ENCODE measurements at regions not wholly inside any gene's neighbourhood (a gene's known extent, or its start where the extent isn't known, plus 50 kb on each side); places are given as distances from the start of the nearest gene placed in this dataset.

DNA sequence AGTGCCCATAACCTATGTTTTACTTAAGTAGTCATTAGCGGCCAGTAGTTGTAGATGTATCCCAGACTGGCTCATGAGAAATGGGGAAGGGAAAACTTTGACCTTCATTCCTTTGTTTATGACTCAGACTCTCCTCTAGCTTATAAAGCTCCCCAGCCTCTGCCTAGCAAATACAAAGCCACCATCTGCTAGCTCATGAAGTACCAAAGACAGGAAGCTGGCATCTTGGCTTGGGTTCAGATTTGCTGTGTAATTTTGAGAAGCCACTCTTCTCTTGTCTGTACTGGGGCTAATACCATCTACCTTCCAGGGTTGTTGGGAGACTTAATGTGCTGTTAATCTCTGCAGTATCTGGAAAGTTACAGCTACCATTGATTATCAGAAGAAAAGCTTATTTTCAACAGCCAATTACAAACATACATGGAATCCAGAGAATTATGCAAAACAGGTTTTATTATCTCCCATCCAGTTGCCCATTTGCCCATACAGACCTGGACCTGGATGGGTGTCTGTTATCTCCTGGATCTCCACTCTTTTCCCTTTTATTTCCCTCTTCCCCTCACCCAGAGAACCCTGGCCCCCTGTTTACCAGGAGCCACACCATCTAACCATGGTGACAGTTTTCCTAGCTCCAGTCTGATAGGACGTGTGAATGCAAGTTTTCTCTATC, 153.8 kb downstream of the SEMA6D start:
- H3K4me3 Mint-ChIP-seq, result no peak overlapping the region
- H3K36me3 Mint-ChIP-seq, result peaks cover 2% of the 10 kb centered on the region
- no peaks in the 10 kb centered on the region for H3K27me3 Mint-ChIP-seq (ENCODE audit: low read depth)
- TF ChIP-seq, protein P1, sequence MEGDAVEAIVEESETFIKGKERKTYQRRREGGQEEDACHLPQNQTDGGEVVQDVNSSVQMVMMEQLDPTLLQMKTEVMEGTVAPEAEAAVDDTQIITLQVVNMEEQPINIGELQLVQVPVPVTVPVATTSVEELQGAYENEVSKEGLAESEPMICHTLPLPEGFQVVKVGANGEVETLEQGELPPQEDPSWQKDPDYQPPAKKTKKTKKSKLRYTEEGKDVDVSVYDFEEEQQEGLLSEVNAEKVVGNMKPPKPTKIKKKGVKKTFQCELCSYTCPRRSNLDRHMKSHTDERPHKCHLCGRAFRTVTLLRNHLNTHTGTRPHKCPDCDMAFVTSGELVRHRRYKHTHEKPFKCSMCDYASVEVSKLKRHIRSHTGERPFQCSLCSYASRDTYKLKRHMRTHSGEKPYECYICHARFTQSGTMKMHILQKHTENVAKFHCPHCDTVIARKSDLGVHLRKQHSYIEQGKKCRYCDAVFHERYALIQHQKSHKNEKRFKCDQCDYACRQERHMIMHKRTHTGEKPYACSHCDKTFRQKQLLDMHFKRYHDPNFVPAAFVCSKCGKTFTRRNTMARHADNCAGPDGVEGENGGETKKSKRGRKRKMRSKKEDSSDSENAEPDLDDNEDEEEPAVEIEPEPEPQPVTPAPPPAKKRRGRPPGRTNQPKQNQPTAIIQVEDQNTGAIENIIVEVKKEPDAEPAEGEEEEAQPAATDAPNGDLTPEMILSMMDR (IDR thresholded peaks at IDR 0.05; ENCODE audit: unreplicated experiment), result no peak
- no peak overlapping the region for H3K27ac Mint-ChIP-seq
- H3K9me3 Mint-ChIP-seq, result peaks cover 16% of the 10 kb centered on the region
- no peak for DNase-seq (ENCODE audit: low spot score in 2 of 2, unreplicated experiment in 2 of 2)
- H3K4me1 Mint-ChIP-seq, result no peaks in the 10 kb centered on the region

DNA sequence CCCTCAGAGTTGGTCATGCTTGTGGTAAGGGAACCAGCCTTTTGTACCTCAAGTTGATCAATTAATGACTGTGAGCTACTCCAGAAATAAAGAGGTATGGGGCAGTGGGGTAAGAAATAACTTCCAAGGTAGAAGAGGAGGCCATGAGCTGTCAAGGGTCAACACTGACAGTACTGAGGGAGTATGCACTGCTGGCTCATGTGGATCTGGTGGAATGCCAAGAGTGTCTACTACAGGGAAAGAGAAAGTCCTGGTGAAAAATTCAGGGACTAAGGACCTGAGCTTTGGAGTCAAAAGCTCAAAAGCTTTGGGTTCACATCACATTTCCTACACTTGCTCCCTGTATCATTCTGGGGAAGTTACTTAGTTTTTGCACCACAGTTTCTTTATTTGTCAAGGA, 154.9 kb downstream of the SEMA6D start:
- H3K27ac Mint-ChIP-seq, result no peak overlapping the region
- DNase-seq (ENCODE audit: low spot score in 2 of 2, unreplicated experiment in 2 of 2), result no peak
- peaks cover 2% of the 10 kb centered on the region for H3K36me3 Mint-ChIP-seq
- H3K9me3 Mint-ChIP-seq, result peaks cover 16% of the 10 kb centered on the region
- TF ChIP-seq, protein P1 (IDR thresholded peaks at IDR 0.05; ENCODE audit: unreplicated experiment), result no peak
- no peaks in the 10 kb centered on the region for H3K4me1 Mint-ChIP-seq
- H3K4me3 Mint-ChIP-seq, result no peak overlapping the region
- H3K27me3 Mint-ChIP-seq (ENCODE audit: low read depth), result no peaks in the 10 kb centered on the region

DNA sequence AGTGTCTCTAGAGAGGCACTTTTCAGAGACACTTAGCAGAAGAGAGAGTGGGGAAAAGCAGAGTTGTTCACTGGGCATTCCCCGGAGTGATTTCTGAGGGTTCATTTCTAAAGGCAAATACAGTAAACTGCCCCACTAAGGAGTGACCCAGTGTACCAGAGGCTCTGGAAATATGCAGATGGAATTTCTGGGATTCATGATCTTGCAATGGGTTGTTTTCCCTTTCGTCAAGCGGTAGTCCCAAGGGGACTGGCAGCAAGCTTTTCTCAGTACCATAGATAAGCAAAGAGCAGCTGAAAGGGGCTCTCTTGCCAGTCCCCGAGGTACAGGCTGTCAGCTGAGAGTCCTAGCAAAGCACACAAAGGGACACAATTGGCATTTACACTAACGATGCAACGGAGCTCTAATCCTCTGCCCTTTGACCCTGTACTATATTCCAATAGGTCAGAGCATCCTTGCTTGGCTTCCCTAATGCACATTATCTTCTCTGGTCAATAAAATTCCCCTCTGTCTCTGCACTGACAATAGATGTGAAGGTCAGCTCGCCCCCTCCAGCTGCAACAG, 155.6 kb downstream of the SEMA6D start:
- Mint-ChIP-seq H3K27me3 (ENCODE audit: low read depth) (no peaks in the 10 kb centered on the region), H3K4me3 (no peak overlapping the region), H3K27ac (no peak overlapping the region), H3K9me3 (peaks cover 14% of the 10 kb centered on the region), H3K36me3 (peaks cover 1% of the 10 kb centered on the region), H3K4me1 (no peaks in the 10 kb centered on the region)
- no peak for DNase-seq (ENCODE audit: low spot score in 2 of 2, unreplicated experiment in 2 of 2)
- TF ChIP-seq, protein P1 (IDR thresholded peaks at IDR 0.05; ENCODE audit: unreplicated experiment), result no peak

- no peaks in the 10 kb centered on the region for H3K27me3 Mint-ChIP-seq (ENCODE audit: low read depth)
- no peaks in the 10 kb centered on the region for H3K36me3 Mint-ChIP-seq
- H3K9me3 Mint-ChIP-seq, result no peaks in the 10 kb centered on the region
- H3K4me1 Mint-ChIP-seq, result no peaks in the 10 kb centered on the region
- TF ChIP-seq, protein P1 (IDR thresholded peaks at IDR 0.05; ENCODE audit: unreplicated experiment), result no peak
- H3K4me3 Mint-ChIP-seq, result no peak overlapping the region
- H3K27ac Mint-ChIP-seq, result no peak overlapping the region
- DNase-seq (ENCODE audit: low spot score in 2 of 2, unreplicated experiment in 2 of 2), result no peak
Measured at GRCh38 chr15:47876986-47877385, 159.7 kb downstream of the SEMA6D start.

- H3K36me3 Mint-ChIP-seq, result no peaks in the 10 kb centered on the region
- H3K4me1 Mint-ChIP-seq, result no peaks in the 10 kb centered on the region
- no peak overlapping the region for H3K27ac Mint-ChIP-seq
- TF ChIP-seq, protein P1 (IDR thresholded peaks at IDR 0.05; ENCODE audit: unreplicated experiment), result no peak
- no peak overlapping the region for H3K4me3 Mint-ChIP-seq
- H3K27me3 Mint-ChIP-seq (ENCODE audit: low read depth), result no peaks in the 10 kb centered on the region
- no peaks in the 10 kb centered on the region for H3K9me3 Mint-ChIP-seq
- DNase-seq (ENCODE audit: low spot score in 2 of 2, unreplicated experiment in 2 of 2), result no peak
Measured at GRCh38 chr15:47877836-47878235, 160.5 kb downstream of the SEMA6D start.
